NCI-H2227 (cell line): ENCODE measurements at regions not wholly inside any gene's neighbourhood (a gene's known extent, or its start where the extent isn't known, plus 50 kb on each side); places are given as distances from the start of the nearest gene placed in this dataset.

Source experiments
- DNase-seq: peaks from one replicate; lab custom pipeline; 2025; ENCODE audit not compliant: unreplicated experiment; lab: John Stamatoyannopoulos, UW

DNA sequence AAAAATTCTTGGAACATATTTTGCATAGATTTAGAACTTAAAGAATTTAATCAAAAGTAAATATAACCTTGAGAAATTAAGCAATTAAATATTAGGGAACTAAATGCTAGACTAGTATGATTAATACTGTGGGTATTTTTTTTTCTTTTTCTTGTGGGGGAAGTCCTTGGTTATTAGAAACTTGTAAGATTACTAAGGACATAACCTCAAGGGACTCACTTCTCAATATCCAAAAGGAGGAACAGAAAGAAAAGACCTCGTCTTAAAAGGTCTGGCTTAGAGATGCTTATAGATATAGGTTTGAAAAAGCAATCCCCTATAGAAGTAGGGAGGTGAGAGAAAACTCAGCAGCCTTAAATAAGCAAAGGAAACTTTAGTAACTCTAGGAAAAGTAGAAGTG, 368.5 kb downstream of the INSC start:
- DNase-seq: no peak

DNA sequence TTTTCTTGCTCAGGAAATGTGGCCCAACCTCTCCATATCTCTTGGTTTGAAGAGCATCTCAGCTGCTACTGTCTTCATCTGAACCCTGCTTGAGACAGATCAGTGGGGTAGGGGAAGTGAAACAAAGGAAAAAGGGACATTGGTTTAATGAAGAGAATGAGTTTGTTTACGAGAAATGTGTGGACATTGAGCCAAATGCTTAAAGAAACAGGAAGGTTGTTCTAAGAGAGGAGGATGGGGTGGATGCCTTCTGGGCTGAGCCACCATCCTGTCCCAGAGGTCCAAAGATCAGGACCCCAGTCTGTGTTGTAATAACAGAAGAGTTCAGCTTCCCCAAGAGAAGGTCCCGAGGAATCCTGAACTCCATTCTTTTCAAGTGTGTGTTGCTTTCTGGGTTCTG, 369.7 kb downstream of the INSC start:
- DNase-seq: no peak

DNA sequence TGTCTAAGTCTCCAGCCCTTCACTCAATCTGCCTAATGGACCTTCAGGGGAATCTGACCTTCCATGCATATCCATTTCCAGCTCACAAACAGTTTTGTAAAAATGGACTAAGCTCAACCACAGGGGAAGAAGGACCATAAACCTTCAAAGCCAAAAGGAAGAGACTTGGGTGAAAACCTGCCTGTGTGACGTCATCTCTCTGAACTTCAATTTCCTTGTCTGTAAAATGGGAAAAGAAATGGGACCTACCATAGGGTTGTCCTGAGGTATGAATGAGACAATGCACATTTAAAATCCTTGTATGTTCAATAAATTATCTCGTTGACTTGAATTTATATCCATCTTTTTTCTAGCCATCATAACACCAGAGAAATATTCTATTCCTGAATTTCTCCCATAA, 370.7 kb downstream of the INSC start:
- no peak for DNase-seq

DNA sequence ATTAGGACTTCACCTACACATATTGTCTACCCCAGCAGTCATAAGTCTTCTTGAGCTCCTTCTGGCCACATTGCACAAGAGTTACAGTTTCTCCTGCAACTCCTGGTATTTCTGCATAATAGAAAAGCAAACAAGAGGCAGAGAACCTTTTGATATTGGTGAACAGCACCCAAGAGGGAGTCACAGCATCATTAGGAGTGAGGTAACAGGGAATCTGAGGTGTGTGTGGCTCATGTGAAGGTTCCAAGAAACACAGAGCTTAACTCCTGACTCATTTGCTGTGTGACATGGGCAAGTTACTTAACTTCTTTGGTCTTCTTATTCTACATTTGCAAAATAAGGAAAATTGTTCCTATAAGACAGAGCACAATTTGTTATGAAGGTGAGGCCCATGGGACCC, 374.6 kb downstream of the INSC start:
- no peak for DNase-seq

DNA sequence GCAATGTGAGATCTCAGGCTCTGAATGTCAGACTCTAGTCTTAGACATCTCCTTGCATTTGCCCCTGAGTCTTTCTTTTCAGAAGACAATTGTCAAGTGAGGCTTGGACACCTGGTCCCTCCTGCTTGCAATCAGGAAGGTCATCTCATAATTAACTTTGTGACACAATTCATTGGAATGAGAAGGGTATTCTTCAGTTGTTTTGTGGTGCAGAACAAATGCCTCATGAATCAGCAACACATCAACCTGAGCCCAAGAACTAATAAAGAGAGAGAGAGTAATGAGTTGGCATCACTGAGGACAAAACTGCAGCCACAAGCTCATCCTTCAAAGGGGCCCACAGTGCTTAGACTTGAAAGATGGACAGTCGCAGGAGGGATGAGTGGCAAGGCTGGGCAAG, 375.8 kb downstream of the INSC start:
- DNase-seq: no peak

DNA sequence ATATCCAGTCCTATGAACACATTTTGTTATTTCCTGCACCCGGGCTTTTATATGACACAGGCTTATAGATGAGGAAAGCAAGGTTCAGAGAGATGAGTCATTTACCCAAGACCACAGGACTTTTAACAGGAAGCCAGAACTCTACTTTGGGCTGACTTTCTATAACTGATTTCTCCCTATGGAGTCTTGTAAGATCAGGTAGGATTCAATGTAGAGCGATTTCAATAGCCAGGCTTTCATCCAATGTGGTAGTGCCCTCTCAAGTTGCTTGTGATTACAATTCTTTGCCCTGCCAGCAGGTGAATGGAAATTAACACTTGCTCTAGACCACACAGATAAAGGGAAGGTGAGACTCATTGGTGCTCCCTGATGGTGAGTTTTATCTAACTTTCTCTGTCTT, 378.3 kb downstream of the INSC start:
- DNase-seq: no peak

DNA sequence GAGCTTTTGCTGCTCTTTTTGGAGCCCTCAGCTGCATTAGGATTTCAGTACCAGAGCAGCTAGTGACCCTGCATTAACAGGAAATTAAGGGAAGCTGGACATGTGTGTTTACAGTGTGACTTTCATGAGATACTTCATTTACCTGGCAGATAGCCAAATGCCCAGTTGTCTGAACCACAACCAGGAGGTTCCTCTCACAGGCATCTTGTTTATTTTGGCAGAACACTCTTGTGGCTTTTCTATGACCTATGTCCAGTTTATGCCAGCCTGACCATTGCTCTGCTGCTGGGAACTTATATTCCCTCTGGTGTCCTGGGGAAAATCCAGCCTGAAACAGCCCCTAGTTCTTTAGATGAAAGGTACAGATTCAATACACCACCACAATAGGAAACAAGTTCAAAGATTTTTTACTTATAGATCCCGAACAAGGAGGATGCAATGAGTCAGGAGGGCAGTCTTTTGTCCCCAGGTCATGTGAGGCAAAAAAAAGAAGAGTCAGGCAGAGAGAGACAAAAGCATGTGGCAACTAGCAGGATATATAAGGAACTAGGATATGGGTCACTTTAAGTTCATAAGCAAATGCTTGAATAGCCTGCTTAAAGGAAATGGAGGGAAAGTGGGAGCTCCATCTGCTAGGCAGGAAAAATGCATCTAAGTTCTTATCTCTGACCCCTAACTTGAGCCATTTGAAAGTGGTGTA, 379.3 kb downstream of the INSC start:
- DNase-seq: no peak

GRCh38 chr11:15494740-15495139, 380.0 kb downstream of the INSC start:
- no peak for DNase-seq

GRCh38 chr11:15495462-15495861, 380.7 kb downstream of the INSC start:
- no peak for DNase-seq

DNA sequence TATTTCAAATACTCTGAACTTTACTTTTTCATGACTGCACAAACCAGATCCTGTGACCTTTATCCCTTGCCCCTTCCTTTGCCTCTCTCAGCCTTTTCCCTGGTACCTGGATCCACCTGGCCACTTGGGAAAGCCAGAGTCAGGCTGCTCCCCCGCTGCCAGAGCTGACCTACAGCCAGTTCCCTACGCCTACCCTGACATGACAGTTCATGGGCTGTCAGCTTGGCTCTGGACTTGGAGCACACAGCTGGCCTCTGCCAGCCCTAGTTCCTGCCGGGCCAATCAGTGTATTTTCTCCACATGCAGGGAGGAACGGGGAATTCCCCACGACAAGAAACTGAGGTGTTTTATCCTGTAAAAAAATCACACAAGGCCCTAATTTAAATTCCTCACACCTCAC, 382.6 kb downstream of the INSC start:
- no peak for DNase-seq

DNA sequence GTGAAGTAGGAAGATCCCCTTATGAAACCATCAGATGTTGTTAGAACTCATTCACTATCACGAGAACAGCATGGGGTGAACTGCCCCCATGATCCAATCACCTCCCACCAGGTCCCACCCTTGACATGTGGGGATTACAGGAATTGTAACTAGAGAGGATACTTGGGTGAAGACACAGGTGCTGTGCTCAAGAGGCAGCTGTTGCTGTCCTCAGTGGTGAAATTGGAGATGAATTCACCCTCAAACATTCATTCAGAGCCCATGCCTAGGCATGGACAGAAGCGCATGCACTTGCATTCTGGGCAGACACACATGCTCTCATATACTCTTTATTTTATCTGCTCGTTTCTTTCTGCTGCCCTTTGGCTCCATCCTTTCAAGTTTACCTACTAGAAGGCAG, 385.0 kb downstream of the INSC start:
- DNase-seq: no peak

- DNase-seq: no peak
These were observed 385.9 kb downstream of the INSC start for GRCh38 chr11:15500643-15501042.

- DNase-seq: no peak
These were observed 386.8 kb downstream of the INSC start for GRCh38 chr11:15501566-15501965.

GRCh38 chr11:15505155-15505554, 390.4 kb downstream of the INSC start:
- DNase-seq: no peak

DNA sequence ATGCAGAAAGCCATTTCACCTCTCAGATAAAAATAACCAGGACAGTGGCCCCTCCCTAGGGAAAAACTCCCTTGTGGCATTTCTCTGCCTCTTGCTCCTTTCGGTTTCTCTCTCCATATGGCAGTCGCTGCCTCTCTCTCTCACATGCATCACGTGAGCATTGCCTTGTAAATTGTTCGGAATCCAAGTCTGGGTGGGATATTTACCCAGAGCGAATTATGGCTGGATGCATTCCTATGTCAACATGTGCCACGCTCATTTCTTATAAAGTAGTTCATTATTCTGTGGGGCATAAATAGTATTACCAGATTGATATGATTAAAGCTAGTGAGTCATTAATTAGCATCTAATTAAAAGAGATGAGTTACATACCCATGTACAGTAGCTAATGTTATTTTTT, 392.9 kb downstream of the INSC start:
- no peak for DNase-seq

DNA sequence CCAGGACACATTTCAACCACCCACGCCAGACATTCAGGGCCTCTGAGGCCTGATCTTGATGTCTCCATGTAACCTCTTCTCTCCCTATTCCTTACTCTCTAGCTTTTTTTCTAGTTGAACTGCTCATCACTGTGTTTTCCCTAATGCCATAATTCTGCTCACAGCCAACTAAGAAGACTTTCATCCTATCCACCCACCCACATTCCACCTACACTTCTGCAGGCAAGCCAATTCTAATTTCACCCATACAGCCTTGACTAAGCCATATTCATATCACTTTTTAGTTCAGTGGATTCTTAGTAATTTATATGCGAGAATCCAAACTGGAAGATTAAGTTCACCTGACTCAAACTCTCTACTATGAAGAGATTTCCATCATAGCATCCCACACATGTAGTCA, 394.4 kb downstream of the INSC start:
- DNase-seq: no peak

GRCh38 chr11:15519124-15519791, 404.5 kb downstream of the INSC start:
- DNase-seq: no peak

DNA sequence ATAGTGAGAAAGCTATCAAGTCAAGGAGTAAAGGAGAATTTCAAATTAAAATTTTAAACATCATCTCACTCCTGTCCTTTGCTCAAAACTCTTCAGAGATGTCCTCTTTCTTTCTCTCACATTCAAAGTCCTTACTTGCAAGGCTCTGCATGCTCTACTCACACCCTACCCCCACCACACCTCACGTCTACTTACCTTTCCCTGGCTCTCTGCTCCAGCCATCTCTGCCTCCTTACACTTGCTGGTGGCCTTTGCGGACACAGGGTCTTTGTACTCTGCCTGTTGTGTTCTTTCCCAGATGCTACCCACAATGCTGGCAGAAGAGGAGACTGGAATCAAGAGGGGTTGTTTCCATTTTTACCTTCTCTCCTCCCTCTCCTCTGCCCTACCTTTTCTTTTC, 405.2 kb downstream of the INSC start:
- no peak for DNase-seq

DNA sequence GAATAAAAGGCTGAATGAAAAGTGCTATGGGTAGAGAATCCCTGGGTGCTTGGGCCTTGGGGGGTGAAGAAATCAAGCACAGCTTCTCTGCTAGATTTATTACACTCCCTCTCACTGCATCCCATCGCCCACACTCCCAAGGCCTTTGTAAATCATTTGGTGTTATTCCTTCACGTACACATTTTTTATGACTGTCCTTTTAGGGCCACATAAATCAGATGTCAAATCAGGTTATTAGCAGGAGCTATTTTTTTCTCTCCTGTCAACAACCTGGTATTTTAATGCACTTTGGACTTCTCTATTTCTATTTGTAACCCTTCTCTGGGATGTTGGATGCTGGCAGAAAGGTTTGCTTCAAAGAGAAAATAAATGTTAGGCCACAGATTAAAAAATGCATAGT, 408.8 kb downstream of the INSC start:
- DNase-seq: no peak

DNA sequence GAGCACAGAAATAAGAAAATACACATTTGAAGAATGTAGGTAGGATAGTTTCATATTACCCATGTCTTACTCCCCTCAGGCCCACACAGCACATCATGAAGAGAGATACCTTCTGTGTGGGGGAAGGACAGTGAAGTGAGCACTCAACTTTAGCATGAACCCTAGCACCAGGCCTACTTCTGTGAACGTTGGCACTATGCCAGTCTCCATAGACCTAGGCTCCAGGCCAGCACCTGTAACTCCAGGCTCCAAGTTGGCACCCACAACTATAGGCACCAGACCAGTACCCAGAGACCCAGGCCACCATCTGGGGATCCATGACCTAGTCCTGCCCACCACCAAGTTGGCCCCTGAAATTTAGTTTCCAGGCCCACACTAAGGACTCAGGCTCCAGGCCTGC, 410.9 kb downstream of the INSC start:
- DNase-seq: no peak

GRCh38 chr11:15526032-15526431, 411.3 kb downstream of the INSC start:
- DNase-seq: no peak

- no peak for DNase-seq
These were observed 412.2 kb downstream of the INSC start for GRCh38 chr11:15526859-15527450.

DNA sequence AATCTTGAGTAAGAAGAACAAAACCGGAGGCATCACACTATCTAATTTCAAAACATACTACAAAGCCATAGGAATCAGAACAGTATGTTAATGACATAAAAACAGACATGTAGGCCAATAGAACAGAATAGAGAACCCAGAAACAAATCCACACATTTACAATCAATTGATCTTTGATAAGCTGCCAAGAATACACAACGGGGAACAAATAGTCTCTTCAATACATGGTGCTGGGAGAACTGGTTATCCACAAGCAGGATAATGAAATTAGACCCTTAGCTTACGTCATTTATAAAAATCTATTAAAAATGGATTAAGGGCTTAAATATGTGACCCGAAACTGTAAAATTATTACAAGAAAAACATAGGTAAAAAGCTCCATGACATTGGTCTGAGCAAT, 417.7 kb downstream of the INSC start:
- no peak for DNase-seq
